ENCODE measurements at regions not wholly inside any gene's neighbourhood (a gene's known extent, or its start where the extent isn't known, plus 50 kb on each side); places are given as distances from the start of the nearest gene placed in this dataset.

DNA sequence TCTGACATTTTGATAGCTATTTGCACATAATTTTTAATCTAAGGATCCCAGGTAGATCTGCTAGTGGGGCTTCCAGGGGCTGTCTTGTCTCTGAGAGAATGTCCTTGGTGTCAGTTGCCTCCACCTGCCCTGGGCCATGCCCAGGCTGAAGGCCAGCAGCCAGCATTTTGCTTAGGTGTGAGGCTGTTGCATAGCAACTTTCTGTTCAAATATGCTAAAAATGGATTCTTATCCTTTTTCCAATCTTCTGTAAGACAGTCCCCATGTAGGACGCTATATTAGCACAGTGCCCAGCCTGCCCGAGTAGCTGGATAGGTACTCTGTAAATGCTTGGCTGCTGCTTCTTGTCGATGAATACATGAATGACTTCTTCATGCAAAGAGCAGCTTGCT lies 62.5 kb upstream of the CITED2 start:
- no peak overlapping the region for H3K27ac ChIP-seq (ENCODE audit: low read depth in 1 of 2, low read length in 2 of 2)
- WGBS, 2 donors: 85 to 88% methylated on average over 3 of the region's 3 CpGs
- no peak for DNase-seq
- H3K4me3 ChIP-seq (ENCODE audit: low read length in 2 of 2): no peak overlapping the region
- H3K36me3 ChIP-seq (ENCODE audit: control insufficient read depth in 1 of 2, insufficient read depth in 2 of 2, low read length in 1 of 2): no peaks in the 10 kb centered on the region
- intact Hi-C loops (cut with DNase I): no loop called here
- H3K4me1 ChIP-seq (ENCODE audit: control insufficient read depth in 1 of 2, insufficient read depth in 2 of 2, low read length in 2 of 2): no peaks in the 10 kb centered on the region
- H3K27me3 ChIP-seq (ENCODE audit: control insufficient read depth in 1 of 2, insufficient read depth in 2 of 2, low read length in 1 of 2): no peaks in the 10 kb centered on the region
- ATAC-seq (ENCODE audit: low FRiP score): no peak
- no peaks in the 10 kb centered on the region for H3K9me3 ChIP-seq (ENCODE audit: control insufficient read depth, low read length)

DNA sequence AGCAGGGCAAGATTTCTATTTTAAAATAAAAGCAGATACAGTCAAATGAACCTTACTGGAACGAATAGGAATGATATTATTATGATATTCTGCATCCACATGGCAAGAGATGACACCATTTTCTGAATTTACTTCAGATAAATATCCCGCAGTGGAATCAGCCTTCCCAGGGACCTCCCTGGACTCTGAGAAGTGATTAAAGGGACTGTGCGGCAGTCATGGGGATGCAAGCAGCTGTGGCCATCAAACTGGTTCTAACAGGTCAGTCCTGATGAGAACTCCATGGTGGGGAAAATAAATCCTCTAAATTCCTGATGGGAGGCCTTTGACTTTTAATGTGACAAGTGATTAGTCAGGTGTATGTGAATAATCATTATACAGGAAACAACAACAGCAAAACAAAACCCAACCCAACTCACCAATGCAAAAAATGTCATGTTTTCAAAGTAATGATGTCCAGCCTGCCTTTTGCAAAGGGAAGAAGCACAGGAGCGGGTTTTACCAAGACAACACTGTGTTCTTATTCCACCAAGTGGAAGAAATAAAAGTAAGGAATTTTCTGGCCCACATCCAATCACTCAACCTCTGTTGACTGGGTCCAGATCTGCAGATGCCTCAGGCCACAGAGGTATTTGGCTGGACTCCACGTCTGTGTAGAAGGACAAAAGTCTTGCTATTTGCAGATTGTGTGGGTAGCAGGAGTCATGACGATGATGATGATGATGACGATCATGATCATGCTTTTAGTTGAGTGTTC lies 61.9 kb upstream of the CITED2 start:
- H3K4me3 ChIP-seq (ENCODE audit: low read length in 2 of 2): no peak overlapping the region
- ATAC-seq (ENCODE audit: low FRiP score) (no peak), DNase-seq (no peak)
- no peaks in the 10 kb centered on the region for H3K4me1 ChIP-seq (ENCODE audit: control insufficient read depth in 1 of 2, insufficient read depth in 2 of 2, low read length in 2 of 2)
- intact Hi-C loops (cut with DNase I): no loop called here
- H3K36me3 ChIP-seq (ENCODE audit: control insufficient read depth in 1 of 2, insufficient read depth in 2 of 2, low read length in 1 of 2): no peaks in the 10 kb centered on the region
- H3K27ac ChIP-seq (ENCODE audit: low read depth in 1 of 2, low read length in 2 of 2): no peak overlapping the region
- WGBS, 2 donors: 83% methylated on average over 7 of the region's 7 CpGs
- no peaks in the 10 kb centered on the region for H3K27me3 ChIP-seq (ENCODE audit: control insufficient read depth in 1 of 2, insufficient read depth in 2 of 2, low read length in 1 of 2)
- no peaks in the 10 kb centered on the region for H3K9me3 ChIP-seq (ENCODE audit: control insufficient read depth, low read length)

DNA sequence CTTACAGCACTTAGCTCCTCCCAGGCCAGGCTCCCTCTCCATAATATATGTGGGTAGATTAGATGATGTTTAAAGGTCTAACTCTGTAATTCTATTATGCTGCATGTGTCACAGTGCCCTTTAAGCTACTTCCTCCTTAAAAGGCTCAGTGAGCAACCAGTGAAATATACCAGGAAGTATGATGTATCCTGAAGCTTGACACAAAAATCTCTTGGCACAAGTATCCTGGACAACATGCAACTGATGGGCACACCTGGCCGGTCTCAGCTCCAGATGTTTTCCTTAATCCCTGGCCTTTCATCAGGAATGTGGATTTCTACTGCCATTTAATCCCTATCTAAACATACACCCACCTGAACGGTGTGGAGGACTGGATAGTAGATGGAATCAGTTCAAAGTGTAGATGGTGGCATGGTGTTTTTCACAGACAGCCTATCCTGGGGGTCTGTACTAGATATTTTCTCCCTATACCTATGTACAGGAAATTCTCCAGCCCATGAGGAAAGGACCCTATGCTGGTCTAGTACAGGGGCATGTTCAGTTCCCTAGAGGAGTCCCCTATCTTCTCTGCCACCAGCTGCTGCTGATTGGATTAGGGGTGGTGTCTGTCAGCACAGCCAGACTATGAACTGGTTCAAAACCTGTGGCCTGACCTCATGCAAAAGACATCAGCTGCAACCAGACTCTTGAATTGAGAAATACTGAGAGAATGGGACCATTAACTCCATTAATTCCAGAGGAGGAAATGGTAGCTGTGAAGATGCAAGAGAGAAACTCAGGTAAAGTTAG lies 59.4 kb upstream of the CITED2 start:
- Histone ChIP-seq H3K36me3 (ENCODE audit: control insufficient read depth in 1 of 2, insufficient read depth in 2 of 2, low read length in 1 of 2) (no peaks in the 10 kb centered on the region), H3K27ac (ENCODE audit: low read depth in 1 of 2, low read length in 2 of 2) (no peak overlapping the region), H3K4me3 (ENCODE audit: low read length in 2 of 2) (no peak overlapping the region), H3K9me3 (ENCODE audit: control insufficient read depth, low read length) (no peaks in the 10 kb centered on the region), H3K27me3 (ENCODE audit: control insufficient read depth in 1 of 2, insufficient read depth in 2 of 2, low read length in 1 of 2) (no peaks in the 10 kb centered on the region), H3K4me1 (ENCODE audit: control insufficient read depth in 1 of 2, insufficient read depth in 2 of 2, low read length in 2 of 2) (no peaks in the 10 kb centered on the region)
- WGBS, 2 donors: 72 to 75% methylated on average over 2 of the region's 2 CpGs
- DNase-seq: no peak
- intact Hi-C loops (cut with DNase I): no loop called here
- ATAC-seq (ENCODE audit: low FRiP score): no peak

DNA sequence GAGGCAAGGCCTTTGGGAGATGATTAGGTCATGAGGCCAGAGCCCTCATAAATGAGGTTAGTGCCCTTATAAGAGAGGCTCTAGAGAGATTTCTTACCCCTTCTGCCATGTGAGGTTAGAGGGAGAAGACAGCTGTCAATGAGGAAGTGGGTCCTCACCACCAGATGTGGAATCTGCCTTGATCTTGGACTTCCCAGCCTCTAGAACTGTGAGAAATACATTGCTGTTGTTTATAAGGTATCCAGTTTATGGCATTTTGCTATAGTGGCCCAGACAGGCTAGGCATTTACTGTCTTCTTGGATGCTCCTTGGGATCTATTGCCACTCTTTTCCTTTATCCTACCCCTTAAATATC lies 57.1 kb upstream of the CITED2 start:
- Histone ChIP-seq H3K27me3 (ENCODE audit: control insufficient read depth in 1 of 2, insufficient read depth in 2 of 2, low read length in 1 of 2) (no peaks in the 10 kb centered on the region), H3K36me3 (ENCODE audit: control insufficient read depth in 1 of 2, insufficient read depth in 2 of 2, low read length in 1 of 2) (no peaks in the 10 kb centered on the region), H3K4me1 (ENCODE audit: control insufficient read depth in 1 of 2, insufficient read depth in 2 of 2, low read length in 2 of 2) (no peaks in the 10 kb centered on the region), H3K27ac (ENCODE audit: low read depth in 1 of 2, low read length in 2 of 2) (no peak overlapping the region), H3K4me3 (ENCODE audit: low read length in 2 of 2) (no peak overlapping the region), H3K9me3 (ENCODE audit: control insufficient read depth, low read length) (no peaks in the 10 kb centered on the region)
- ATAC-seq (ENCODE audit: low FRiP score) (no peak), DNase-seq (no peak)
- intact Hi-C loops (cut with DNase I): no loop called here

DNA sequence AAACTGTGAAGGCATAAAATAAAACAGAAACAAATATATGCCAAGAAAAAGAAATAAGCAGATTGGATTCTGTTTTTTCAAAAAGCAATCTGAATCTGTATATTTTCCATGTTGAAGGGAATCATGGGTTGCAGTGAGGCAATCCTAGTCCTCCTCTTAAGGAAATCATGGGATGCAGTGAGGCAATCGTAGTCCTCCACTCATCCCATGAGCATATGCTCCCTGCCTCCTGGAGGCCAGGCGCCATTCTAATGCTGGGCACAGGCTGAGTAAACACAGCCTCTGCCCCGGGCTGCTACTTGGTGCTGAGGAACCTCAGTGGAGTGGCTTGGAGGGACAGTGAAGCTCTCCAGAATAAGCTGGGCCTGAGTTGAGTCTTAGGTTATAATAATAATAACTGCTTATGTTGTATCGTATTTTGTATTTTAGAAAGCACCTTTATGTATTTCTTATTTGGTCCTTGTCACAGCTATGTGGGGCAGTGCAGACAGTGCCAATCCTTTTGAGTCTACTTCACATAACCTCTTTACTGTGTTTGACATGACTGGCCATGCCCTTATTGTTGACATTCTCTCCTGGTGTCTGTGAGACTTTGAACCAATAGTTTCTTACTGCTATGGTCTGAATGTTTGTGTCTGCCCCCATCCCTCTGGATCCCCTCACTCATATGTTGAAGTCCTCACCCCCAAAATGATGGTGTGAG lies 56.6 kb upstream of the CITED2 start:
- WGBS, 2 donors: 56 to 58% methylated on average over 4 of the region's 4 CpGs
- intact Hi-C loops (cut with DNase I): no loop called here
- no peaks in the 10 kb centered on the region for H3K4me1 ChIP-seq (ENCODE audit: control insufficient read depth in 1 of 2, insufficient read depth in 2 of 2, low read length in 2 of 2)
- no peaks in the 10 kb centered on the region for H3K36me3 ChIP-seq (ENCODE audit: control insufficient read depth in 1 of 2, insufficient read depth in 2 of 2, low read length in 1 of 2)
- no peaks in the 10 kb centered on the region for H3K9me3 ChIP-seq (ENCODE audit: control insufficient read depth, low read length)
- H3K27ac ChIP-seq (ENCODE audit: low read depth in 1 of 2, low read length in 2 of 2): no peak overlapping the region
- H3K4me3 ChIP-seq (ENCODE audit: low read length in 2 of 2): no peak overlapping the region
- no peaks in the 10 kb centered on the region for H3K27me3 ChIP-seq (ENCODE audit: control insufficient read depth in 1 of 2, insufficient read depth in 2 of 2, low read length in 1 of 2)
- ATAC-seq (ENCODE audit: low FRiP score) (no peak), DNase-seq (no peak)

DNA sequence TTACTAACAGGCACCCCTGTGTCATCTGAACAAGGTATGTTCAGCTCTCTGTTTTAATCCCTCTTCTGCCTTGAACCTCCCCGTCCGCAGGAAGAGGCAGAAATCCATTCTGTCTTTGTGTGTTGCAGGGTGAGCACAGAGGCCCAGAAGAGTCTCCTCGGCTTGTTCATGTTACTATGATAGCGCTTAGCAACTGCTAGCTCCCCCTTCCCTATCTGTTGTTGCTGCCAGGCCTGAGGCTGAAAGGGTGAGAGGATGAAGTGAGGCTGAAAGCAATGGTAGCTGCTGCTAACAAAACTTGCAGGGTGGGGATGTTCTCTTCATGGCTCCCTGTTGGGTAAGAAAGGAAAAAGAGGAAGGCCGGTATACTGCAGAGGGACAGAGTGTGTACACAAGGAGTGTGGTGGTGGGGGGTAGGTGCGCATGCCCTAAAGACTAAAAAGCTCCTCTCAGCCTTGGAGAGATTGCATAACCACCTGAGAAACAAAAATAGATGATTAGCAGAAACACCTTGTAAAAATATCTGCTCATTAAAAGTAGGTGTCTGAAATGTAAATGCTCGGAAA lies 55.2 kb upstream of the CITED2 start:
- no peak for ATAC-seq (ENCODE audit: low FRiP score)
- H3K27ac ChIP-seq (ENCODE audit: low read depth in 1 of 2, low read length in 2 of 2): no peak overlapping the region
- 92 to 95% methylated on average over 7 of the region's 7 CpGs for WGBS, 2 donors
- intact Hi-C loops (cut with DNase I): no loop called here
- no peak for DNase-seq
- no peaks in the 10 kb centered on the region for H3K9me3 ChIP-seq (ENCODE audit: control insufficient read depth, low read length)
- no peaks in the 10 kb centered on the region for H3K36me3 ChIP-seq (ENCODE audit: control insufficient read depth in 1 of 2, insufficient read depth in 2 of 2, low read length in 1 of 2)
- H3K4me1 ChIP-seq (ENCODE audit: control insufficient read depth in 1 of 2, insufficient read depth in 2 of 2, low read length in 2 of 2): no peaks in the 10 kb centered on the region
- no peak overlapping the region for H3K4me3 ChIP-seq (ENCODE audit: low read length in 2 of 2)
- no peaks in the 10 kb centered on the region for H3K27me3 ChIP-seq (ENCODE audit: control insufficient read depth in 1 of 2, insufficient read depth in 2 of 2, low read length in 1 of 2)

DNA sequence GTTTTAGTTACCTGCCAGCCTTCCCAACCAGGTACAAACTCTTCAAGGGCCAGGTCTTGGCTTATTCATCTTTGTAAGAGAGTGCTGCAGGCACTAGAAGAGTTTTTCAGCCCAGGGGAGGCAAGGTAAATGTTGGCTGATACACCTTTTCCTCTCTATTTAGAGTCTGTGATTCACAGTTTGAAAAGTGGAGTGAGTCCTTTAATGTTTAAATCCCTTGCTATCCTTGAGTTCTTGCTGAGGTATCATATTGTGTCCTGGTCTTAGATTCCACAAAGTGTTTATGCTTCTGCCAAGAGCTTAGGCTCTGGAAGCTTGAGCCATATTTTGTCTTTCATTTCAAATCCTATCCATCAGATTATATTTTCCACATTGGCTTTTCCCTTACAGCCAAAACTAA lies 52.8 kb upstream of the CITED2 start:
- Histone ChIP-seq H3K4me1 (ENCODE audit: control insufficient read depth in 1 of 2, insufficient read depth in 2 of 2, low read length in 2 of 2) (no peaks in the 10 kb centered on the region), H3K27me3 (ENCODE audit: control insufficient read depth in 1 of 2, insufficient read depth in 2 of 2, low read length in 1 of 2) (no peaks in the 10 kb centered on the region), H3K27ac (ENCODE audit: low read depth in 1 of 2, low read length in 2 of 2) (no peak overlapping the region), H3K36me3 (ENCODE audit: control insufficient read depth in 1 of 2, insufficient read depth in 2 of 2, low read length in 1 of 2) (no peaks in the 10 kb centered on the region), H3K4me3 (ENCODE audit: low read length in 2 of 2) (no peak overlapping the region), H3K9me3 (ENCODE audit: control insufficient read depth, low read length) (no peaks in the 10 kb centered on the region)
- DNase-seq (no peak), ATAC-seq (ENCODE audit: low FRiP score) (no peak)
- intact Hi-C loops (cut with DNase I): no loop called here

DNA sequence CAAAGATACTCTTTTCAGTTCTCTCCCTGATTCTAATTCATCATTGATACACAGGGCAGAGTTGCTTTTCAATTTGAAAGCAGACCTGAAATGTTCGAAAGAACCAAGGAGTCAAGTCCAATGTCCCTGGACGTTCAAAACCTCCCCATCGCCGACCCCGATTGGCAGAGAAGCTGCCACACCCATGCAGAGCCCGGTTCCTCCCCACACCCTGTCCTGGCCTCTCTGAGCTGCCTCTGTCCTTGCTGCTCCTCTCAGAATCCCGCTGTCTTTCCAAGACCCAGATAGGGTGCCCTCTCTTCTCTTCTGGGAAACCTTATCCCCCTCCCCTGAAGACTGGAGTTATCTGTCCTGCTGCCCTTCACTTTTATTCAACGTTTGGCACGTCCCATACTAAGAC lies 52.3 kb upstream of the CITED2 start:
- Histone ChIP-seq H3K27me3 (ENCODE audit: control insufficient read depth in 1 of 2, insufficient read depth in 2 of 2, low read length in 1 of 2) (no peaks in the 10 kb centered on the region), H3K9me3 (ENCODE audit: control insufficient read depth, low read length) (no peaks in the 10 kb centered on the region), H3K4me1 (ENCODE audit: control insufficient read depth in 1 of 2, insufficient read depth in 2 of 2, low read length in 2 of 2) (no peaks in the 10 kb centered on the region), H3K36me3 (ENCODE audit: control insufficient read depth in 1 of 2, insufficient read depth in 2 of 2, low read length in 1 of 2) (no peaks in the 10 kb centered on the region), H3K27ac (ENCODE audit: low read depth in 1 of 2, low read length in 2 of 2) (no peak overlapping the region), H3K4me3 (ENCODE audit: low read length in 2 of 2) (no peak overlapping the region)
- ATAC-seq (ENCODE audit: low FRiP score) (no peak), DNase-seq (no peak)
- intact Hi-C loops (cut with DNase I): no loop called here
- whole genome bisulfite sequencing, 2 donors: 89 to 95% methylated on average over 9 of the region's 9 CpGs
